ENCODE measurements at regions not wholly inside any gene's neighbourhood (a gene's known extent, or its start where the extent isn't known, plus 50 kb on each side); places are given as distances from the start of the nearest gene placed in this dataset.

- TF ChIP-seq, protein P1, sequence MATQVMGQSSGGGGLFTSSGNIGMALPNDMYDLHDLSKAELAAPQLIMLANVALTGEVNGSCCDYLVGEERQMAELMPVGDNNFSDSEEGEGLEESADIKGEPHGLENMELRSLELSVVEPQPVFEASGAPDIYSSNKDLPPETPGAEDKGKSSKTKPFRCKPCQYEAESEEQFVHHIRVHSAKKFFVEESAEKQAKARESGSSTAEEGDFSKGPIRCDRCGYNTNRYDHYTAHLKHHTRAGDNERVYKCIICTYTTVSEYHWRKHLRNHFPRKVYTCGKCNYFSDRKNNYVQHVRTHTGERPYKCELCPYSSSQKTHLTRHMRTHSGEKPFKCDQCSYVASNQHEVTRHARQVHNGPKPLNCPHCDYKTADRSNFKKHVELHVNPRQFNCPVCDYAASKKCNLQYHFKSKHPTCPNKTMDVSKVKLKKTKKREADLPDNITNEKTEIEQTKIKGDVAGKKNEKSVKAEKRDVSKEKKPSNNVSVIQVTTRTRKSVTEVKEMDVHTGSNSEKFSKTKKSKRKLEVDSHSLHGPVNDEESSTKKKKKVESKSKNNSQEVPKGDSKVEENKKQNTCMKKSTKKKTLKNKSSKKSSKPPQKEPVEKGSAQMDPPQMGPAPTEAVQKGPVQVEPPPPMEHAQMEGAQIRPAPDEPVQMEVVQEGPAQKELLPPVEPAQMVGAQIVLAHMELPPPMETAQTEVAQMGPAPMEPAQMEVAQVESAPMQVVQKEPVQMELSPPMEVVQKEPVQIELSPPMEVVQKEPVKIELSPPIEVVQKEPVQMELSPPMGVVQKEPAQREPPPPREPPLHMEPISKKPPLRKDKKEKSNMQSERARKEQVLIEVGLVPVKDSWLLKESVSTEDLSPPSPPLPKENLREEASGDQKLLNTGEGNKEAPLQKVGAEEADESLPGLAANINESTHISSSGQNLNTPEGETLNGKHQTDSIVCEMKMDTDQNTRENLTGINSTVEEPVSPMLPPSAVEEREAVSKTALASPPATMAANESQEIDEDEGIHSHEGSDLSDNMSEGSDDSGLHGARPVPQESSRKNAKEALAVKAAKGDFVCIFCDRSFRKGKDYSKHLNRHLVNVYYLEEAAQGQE (IDR thresholded peaks at IDR 0.05; ENCODE audit: insufficient read depth in 1 of 2, low read depth in 2 of 2, low read length in 2 of 2), result no peak
- TF ChIP-seq SIN3A (IDR thresholded peaks at IDR 0.05; ENCODE audit: borderline replicate concordance, insufficient read depth, low read length) (no peak), POLR2AphosphoS5 (IDR thresholded peaks at IDR 0.05; ENCODE audit: low read depth, low read length) (no peak), FOXP2 (optimal IDR thresholded peaks at IDR 0.05; ENCODE audit: borderline replicate concordance, extremely low read depth, extremely low read length, insufficient read depth) (no peak), TAF1 (IDR thresholded peaks at IDR 0.05; ENCODE audit: borderline replicate concordance, insufficient read depth, low read length) (no peak)
These were observed 330.3 kb downstream of the PCNX1 start for GRCh38 chr14:71237556-71237955.

- no peak for TF ChIP-seq FOXP2 (optimal IDR thresholded peaks at IDR 0.05; ENCODE audit: borderline replicate concordance, extremely low read depth, extremely low read length, insufficient read depth)
- TF ChIP-seq SIN3A (IDR thresholded peaks at IDR 0.05; ENCODE audit: borderline replicate concordance, insufficient read depth, low read length), result no peak
- no peak for TF ChIP-seq TAF1 (IDR thresholded peaks at IDR 0.05; ENCODE audit: borderline replicate concordance, insufficient read depth, low read length)
- TF ChIP-seq, protein P1 (IDR thresholded peaks at IDR 0.05; ENCODE audit: insufficient read depth in 1 of 2, low read depth in 2 of 2, low read length in 2 of 2), result no peak
- TF ChIP-seq POLR2AphosphoS5 (IDR thresholded peaks at IDR 0.05; ENCODE audit: low read depth, low read length), result no peak
These were observed 331.6 kb downstream of the PCNX1 start for GRCh38 chr14:71238835-71239234.

DNA sequence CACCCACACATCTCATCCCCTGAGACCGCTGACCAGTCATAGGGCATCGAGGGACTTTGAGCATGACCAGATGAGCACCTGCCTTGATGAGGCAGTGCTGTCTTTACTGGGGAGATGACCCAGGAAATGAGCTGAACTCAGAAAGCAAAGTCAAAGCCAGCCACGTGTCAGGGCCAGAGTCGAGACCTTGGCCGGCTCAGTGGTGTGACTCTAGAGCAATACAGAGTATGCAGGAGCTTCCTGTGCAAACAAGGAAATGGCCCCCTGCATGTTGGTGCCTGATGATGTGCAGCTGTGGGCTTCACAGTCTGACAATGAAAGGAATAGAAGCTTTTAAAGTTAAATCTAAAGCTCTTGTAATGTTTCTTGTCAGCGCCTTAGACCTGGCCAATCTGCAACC, 332.9 kb downstream of the PCNX1 start:
- TF ChIP-seq FOXP2 (optimal IDR thresholded peaks at IDR 0.05; ENCODE audit: borderline replicate concordance, extremely low read depth, extremely low read length, insufficient read depth) (no peak), POLR2AphosphoS5 (IDR thresholded peaks at IDR 0.05; ENCODE audit: low read depth, low read length) (no peak), SIN3A (IDR thresholded peaks at IDR 0.05; ENCODE audit: borderline replicate concordance, insufficient read depth, low read length) (no peak), TAF1 (IDR thresholded peaks at IDR 0.05; ENCODE audit: borderline replicate concordance, insufficient read depth, low read length) (no peak)
- TF ChIP-seq, protein P1 (IDR thresholded peaks at IDR 0.05; ENCODE audit: insufficient read depth in 1 of 2, low read depth in 2 of 2, low read length in 2 of 2), result no peak

DNA sequence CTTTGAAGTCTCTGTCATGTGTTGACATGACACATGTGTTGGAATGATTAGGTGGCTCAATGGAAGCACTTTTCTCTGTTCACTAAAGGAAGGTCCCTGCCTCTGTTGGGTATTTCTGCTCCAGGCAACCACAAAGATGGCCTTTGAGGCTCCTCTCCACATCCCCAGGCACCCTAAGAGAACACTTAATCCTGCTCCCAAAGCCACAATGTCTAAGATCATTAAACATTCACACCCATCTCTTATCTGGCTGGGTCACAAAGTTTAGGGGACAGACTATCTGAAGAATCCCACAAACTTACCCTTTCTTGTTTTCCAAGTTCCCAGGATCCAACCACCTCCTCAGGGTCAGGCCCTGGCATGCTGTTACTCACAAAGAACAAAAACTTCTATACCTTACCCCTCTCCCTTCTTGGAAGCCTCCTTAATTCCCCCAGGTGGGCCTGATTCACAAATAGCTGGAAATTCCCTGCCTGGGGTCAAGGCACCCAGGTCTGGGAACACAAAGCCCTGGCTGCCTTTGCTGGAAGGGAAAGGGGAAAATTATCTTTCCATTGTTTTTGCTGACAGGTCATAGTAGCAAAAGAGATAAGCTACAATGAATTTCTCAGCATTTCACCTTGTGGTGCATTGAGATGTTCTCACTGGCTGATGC, 333.7 kb downstream of the PCNX1 start:
- TF ChIP-seq FOXP2 (optimal IDR thresholded peaks at IDR 0.05; ENCODE audit: borderline replicate concordance, extremely low read depth, extremely low read length, insufficient read depth) (no peak), POLR2AphosphoS5 (IDR thresholded peaks at IDR 0.05; ENCODE audit: low read depth, low read length) (no peak), SIN3A (IDR thresholded peaks at IDR 0.05; ENCODE audit: borderline replicate concordance, insufficient read depth, low read length) (no peak), TAF1 (IDR thresholded peaks at IDR 0.05; ENCODE audit: borderline replicate concordance, insufficient read depth, low read length) (no peak)
- TF ChIP-seq, protein P1 (IDR thresholded peaks at IDR 0.05; ENCODE audit: insufficient read depth in 1 of 2, low read depth in 2 of 2, low read length in 2 of 2), result no peak
